ENCODE measurements at regions not wholly inside any gene's neighbourhood (a gene's known extent, or its start where the extent isn't known, plus 50 kb on each side); places are given as distances from the start of the nearest gene placed in this dataset.
A peak's percentile ranks its signal among the peaks of the same experiment; 100 is the strongest.

DNA sequence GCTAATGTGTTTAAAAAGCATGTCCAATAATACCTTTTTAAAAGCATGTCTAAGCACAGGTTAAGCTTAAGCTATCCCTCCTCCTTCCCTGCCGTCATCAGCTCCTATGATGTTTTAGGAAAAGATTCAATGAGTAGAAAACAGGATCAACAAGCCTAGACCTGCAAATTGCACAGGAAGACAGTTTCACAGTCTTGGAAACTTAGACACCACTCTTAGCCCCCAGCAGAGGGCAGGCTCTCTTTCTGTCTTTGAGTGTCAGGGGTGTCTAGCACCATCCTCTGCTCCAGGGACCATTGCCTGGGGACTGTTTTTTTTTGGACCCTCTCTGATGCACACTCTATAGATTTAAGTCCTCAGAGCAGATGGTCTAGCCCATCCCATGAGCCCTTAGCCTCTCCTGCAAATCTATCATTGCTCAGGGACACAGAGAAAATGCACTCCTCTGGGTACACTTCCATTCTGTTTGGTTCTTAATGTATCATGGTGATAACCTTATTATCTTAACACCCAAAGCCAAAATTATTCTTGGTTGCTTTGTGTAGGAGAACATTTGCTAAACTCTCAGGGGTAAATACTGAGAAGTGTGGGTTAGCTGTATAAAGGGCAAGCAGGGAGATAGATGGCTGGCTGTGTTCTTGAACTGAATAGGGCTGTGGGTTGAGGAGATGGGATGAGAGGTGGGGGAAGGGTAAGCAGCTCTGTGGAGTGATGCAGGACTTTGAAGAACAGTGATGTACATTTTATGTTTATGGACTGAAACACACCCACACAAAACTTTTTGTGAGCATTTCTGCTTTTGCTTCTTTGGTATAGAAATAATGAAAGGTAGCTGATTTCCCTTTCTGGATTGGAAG is 259.9 kb upstream of the DDHD1 start:
- TF ChIP-seq, protein P1, sequence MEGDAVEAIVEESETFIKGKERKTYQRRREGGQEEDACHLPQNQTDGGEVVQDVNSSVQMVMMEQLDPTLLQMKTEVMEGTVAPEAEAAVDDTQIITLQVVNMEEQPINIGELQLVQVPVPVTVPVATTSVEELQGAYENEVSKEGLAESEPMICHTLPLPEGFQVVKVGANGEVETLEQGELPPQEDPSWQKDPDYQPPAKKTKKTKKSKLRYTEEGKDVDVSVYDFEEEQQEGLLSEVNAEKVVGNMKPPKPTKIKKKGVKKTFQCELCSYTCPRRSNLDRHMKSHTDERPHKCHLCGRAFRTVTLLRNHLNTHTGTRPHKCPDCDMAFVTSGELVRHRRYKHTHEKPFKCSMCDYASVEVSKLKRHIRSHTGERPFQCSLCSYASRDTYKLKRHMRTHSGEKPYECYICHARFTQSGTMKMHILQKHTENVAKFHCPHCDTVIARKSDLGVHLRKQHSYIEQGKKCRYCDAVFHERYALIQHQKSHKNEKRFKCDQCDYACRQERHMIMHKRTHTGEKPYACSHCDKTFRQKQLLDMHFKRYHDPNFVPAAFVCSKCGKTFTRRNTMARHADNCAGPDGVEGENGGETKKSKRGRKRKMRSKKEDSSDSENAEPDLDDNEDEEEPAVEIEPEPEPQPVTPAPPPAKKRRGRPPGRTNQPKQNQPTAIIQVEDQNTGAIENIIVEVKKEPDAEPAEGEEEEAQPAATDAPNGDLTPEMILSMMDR (IDR thresholded peaks at IDR 0.05): peak in 3 of 4 donors; percentile 27 to 38 (median 27)
- no peak for TF ChIP-seq POLR2A (IDR thresholded peaks at IDR 0.05)
